EH (cell line): ENCODE measurements at regions not wholly inside any gene's neighbourhood (a gene's known extent, or its start where the extent isn't known, plus 50 kb on each side); places are given as distances from the start of the nearest gene placed in this dataset.

ENCODE experiments used
- DNase-seq: peaks from one replicate; pipeline ENCODE4 v3.0.0-alpha.2; 2015; ENCODE audit warnings: low read depth

DNA sequence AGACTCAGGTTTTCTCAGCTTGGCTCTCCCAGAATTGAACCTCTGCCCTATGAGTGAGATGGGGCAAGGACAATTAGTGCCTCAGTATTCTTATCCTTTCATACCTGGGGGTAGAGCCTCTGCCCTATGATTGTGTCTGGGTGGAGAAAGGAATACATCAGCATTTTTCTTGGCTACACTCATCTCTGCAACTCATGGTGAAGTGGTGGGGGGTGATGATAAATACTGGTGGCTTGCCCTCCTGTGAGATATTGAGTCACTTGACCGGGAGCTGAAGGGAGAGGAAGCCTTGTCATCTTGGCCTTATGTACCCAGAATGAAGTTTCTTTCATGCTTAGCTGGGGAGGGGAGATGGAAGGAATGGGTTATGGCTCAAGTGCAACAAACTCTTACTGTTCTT, 71.3 kb upstream of the ENOX2 start:
- DNase-seq, result peak; percentile 8

DNA sequence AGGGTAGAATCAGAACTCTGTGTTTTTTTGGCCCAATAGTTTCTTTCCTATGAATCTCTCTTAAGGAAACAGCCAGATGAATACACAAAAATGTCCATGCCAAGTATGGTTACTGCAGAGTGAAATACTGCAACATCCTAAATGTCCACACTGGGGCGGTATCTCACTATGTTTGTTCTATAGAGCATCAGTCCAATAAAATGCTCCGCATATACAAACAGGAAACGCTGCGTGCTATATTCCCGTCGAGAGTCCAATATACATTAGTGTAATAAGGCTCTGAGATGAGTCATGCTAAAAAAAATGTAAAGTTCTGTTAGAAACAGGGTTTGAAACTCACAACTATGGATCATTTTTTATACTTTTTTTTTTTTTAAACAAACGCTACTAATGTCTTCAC, 72.9 kb upstream of the ENOX2 start:
- peak; percentile 41 for DNase-seq

DNA sequence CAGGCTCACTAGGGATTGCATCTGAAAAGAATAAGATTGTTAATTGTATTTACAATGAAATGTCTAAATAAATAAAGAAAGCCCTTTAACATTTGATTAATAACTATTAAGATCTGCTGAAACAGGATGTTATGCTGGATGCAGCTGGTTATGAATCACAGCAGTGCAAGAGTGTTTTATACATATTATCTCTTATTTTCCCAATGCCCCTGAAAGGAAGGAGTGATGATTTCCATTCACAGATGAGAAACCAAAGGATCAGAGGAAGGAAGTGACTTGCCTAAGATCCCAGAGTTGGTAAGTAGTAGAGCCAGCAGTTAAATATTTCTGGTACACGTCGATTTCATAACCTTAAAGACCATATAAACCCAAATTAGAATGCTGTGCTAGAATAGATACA, 76.3 kb upstream of the ARHGAP36 start:
- DNase-seq, result no peak

DNA sequence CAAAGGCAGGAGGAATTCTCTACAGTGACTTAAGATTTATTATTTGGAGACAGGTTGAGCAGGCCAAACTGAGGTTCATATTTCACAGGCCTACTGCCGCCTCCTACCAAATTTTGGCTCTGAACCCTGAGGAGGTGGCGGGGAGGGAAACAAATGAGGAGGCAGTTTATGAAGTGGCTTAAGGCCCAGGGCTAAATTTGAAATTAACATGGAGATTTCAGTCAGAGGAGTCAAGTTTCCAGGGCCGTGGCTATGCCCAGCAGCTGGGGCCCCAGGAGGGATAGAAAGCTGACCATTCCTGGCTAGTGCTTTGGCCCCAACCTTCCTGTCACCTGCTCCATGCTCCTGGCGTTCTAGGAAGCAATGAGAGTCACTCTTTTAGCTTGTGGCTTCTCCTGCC, 73.4 kb upstream of the ARHGAP36 start:
- no peak for DNase-seq

DNA sequence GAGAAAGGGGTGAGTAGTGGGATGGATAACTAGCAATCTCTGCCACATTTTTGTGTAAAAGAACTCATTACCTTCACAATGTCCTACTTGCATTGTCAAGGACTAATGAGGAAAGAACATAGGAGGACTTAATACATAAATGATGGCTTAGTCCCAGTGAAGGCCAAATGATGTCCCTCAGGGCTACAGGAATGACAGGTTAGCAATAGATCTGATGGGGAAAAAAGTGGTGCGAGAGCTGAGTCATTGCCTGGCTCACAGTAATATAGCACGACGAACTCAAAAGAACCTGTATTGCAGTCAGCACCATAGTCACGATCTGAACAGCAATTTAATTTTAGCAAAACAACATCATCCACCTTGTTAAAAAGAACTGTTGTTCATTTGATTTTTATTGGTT, 70.9 kb upstream of the ARHGAP36 start:
- DNase-seq, result no peak

DNA sequence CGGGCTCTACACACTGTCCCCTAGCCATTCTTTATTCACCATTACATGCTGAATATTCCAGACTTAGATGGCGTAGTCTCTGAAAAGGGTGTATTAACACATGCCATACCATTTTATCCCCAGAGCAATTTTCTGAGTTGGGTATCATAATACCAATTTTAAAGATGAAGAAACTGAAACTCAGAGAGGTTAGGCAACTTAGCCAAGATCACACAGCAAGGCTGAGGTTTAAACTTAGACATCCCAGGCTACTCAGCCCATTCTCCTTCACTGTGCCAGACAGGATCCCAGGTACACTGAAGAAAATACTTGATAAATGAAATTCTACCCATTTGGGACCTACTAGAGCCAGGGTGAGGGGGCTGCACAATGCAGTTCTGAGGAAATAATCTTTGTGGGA, 67.4 kb upstream of the ARHGAP36 start:
- DNase-seq, result no peak

DNA sequence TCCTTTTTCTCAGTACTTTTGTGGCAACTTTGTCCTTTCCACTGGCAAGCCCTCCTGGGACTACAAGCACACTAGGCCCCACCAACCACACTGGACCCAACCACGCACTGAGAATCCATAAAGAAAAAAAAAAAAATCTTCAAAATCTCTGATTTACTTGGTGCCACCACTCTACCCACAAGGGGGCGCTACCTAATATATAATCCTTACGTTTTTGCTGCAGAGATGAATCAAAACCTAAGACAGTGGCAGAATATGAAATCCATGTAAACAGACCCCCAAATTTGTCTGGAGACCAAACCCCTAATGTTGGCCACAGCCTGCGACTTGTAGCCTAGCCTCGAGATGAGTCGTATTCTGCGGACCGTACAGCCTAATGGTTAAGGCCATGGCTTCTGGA, 63.5 kb upstream of the ARHGAP36 start:
- DNase-seq, result peak; percentile 7

DNA sequence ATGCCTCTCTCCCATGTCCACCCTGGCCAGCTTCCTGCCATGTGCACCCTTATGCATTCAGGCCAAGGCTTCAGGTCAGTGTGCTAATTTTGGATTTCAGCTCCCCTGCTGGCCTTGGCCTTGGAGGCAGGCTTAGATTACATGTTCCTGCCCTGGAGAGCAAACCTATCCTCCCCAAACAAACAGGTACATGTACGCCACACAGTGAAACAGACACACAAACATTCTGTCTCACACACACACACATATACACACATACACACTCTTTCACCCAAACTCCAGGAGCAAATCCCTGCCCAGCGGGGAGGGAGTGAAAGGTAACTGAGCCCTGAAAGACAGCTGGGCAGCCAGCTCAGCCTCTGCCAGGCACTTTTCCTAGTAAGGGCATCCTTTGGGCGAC, 62.7 kb upstream of the ARHGAP36 start:
- DNase-seq, result no peak

DNA sequence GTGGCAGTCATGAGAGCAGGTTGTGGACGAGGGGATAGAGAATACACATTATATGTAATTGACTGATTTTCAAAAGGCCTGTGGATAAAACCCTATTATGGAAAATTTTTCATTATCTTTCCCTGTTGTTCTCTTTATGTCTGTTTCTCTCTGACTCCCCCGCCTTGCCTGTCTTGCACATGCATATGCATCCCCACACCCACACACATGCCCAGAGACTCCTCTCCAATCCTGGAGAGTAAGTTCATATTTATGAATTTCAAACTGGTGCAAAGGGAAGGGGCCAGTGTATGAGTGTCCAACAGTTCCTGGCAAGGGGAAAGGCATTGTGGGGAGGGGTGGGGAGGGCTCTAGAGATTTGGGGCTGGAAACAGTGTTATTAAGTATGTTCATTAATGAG, 60.8 kb upstream of the ARHGAP36 start:
- DNase-seq, result no peak

DNA sequence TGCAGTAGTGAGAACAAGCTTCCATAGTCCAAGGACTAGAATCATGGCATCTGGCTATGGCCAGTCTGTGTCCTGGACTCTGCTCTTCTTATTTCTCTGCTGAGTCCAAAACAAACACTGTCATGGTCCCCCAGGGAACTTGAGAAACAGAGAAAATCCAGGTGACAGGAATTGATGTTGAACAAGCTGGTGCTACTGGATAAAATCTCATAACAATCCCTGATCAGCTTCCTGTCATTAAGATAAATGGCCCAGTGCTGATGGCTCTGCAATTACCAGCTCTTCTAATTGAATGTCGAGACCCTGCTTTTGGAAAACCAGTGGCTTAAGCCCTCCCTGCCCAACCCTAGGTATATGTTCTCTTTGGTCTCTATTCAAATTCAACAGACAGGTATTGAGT, 58.8 kb upstream of the ARHGAP36 start:
- no peak for DNase-seq
